ENCODE measurements at regions not wholly inside any gene's neighbourhood (a gene's known extent, or its start where the extent isn't known, plus 50 kb on each side); places are given as distances from the start of the nearest gene placed in this dataset.
"Not testable (repeated sequence)": the region's sequence is repeated elsewhere in the genome, so short reads cannot be mapped to it uniquely, and the experiment has no call there.

GRCh38 chr7:145143685-145144084 lies 307.8 kb upstream of the TPK1 start:
- no peak for DNase-seq (ENCODE audit: low read depth in 4 of 4, low spot score in 1 of 4)

GRCh38 chr7:145134377-145134776 lies 298.5 kb upstream of the TPK1 start:
- no peak for DNase-seq (ENCODE audit: low read depth in 4 of 4, low spot score in 1 of 4)

GRCh38 chr7:145123502-145123901 lies 287.6 kb upstream of the TPK1 start:
- DNase-seq (ENCODE audit: low read depth in 4 of 4, low spot score in 1 of 4) = no peak

GRCh38 chr7:145106001-145106400 lies 270.1 kb upstream of the TPK1 start:
- no peak for DNase-seq (ENCODE audit: low read depth in 4 of 4, low spot score in 1 of 4)

- DNase-seq (ENCODE audit: low read depth in 4 of 4, low spot score in 1 of 4) = no peak
Observed at GRCh38 chr7:145105561-145105960, 269.7 kb upstream of the TPK1 start.

GRCh38 chr7:145104400-145104799 lies 268.5 kb upstream of the TPK1 start:
- no peak for DNase-seq (ENCODE audit: low read depth in 4 of 4, low spot score in 1 of 4)

GRCh38 chr7:145102199-145102598 lies 266.3 kb upstream of the TPK1 start:
- DNase-seq (ENCODE audit: low read depth in 4 of 4, low spot score in 1 of 4) = not testable (repeated sequence)

GRCh38 chr7:145092766-145093165 lies 256.9 kb upstream of the TPK1 start:
- DNase-seq (ENCODE audit: low read depth in 4 of 4, low spot score in 1 of 4) = no peak

- DNase-seq (ENCODE audit: low read depth in 4 of 4, low spot score in 1 of 4) = no peak
Observed at GRCh38 chr7:145088111-145088745, 252.4 kb upstream of the TPK1 start.

- DNase-seq (ENCODE audit: low read depth in 4 of 4, low spot score in 1 of 4) = no peak
Observed at GRCh38 chr7:145082366-145083161, 246.7 kb upstream of the TPK1 start.

GRCh38 chr7:145065473-145065872 lies 229.6 kb upstream of the TPK1 start:
- no peak for DNase-seq (ENCODE audit: low read depth in 4 of 4, low spot score in 1 of 4)

GRCh38 chr7:145064114-145064513 lies 228.3 kb upstream of the TPK1 start:
- no peak for DNase-seq (ENCODE audit: low read depth in 4 of 4, low spot score in 1 of 4)

- no peak for DNase-seq (ENCODE audit: low read depth in 4 of 4, low spot score in 1 of 4)
Observed at GRCh38 chr7:145053781-145054180, 217.9 kb upstream of the TPK1 start.

- DNase-seq (ENCODE audit: low read depth in 4 of 4, low spot score in 1 of 4) = no peak
Observed at GRCh38 chr7:145050415-145050814, 214.6 kb upstream of the TPK1 start.

GRCh38 chr7:145036604-145037405 lies 201.0 kb upstream of the TPK1 start:
- DNase-seq (ENCODE audit: low read depth in 4 of 4, low spot score in 1 of 4) = peak in 3 of 4 experiments; percentile 1 to 18 (median 9)

GRCh38 chr7:145031162-145031561 lies 195.3 kb upstream of the TPK1 start:
- no peak for DNase-seq (ENCODE audit: low read depth in 4 of 4, low spot score in 1 of 4)

GRCh38 chr7:145030754-145031153 lies 194.9 kb upstream of the TPK1 start:
- no peak for DNase-seq (ENCODE audit: low read depth in 4 of 4, low spot score in 1 of 4)

- no peak for DNase-seq (ENCODE audit: low read depth in 4 of 4, low spot score in 1 of 4)
Observed at GRCh38 chr7:145020454-145020853, 184.6 kb upstream of the TPK1 start.

- DNase-seq (ENCODE audit: low read depth in 4 of 4, low spot score in 1 of 4) = no peak
Observed at GRCh38 chr7:145016068-145016467, 180.2 kb upstream of the TPK1 start.

GRCh38 chr7:145009876-145010275 lies 174.0 kb upstream of the TPK1 start:
- no peak for DNase-seq (ENCODE audit: low read depth in 4 of 4, low spot score in 1 of 4)

GRCh38 chr7:145005601-145006000 lies 169.7 kb upstream of the TPK1 start:
- DNase-seq (ENCODE audit: low read depth in 4 of 4, low spot score in 1 of 4) = no peak

GRCh38 chr7:144997512-144997911 lies 161.7 kb upstream of the TPK1 start:
- DNase-seq (ENCODE audit: low read depth in 4 of 4, low spot score in 1 of 4) = no peak
